ENCODE measurements at regions not wholly inside any gene's neighbourhood (a gene's known extent, or its start where the extent isn't known, plus 50 kb on each side); places are given as distances from the start of the nearest gene placed in this dataset.
"Not testable (repeated sequence)": the region's sequence is repeated elsewhere in the genome, so short reads cannot be mapped to it uniquely, and the experiment has no call there.

DNA sequence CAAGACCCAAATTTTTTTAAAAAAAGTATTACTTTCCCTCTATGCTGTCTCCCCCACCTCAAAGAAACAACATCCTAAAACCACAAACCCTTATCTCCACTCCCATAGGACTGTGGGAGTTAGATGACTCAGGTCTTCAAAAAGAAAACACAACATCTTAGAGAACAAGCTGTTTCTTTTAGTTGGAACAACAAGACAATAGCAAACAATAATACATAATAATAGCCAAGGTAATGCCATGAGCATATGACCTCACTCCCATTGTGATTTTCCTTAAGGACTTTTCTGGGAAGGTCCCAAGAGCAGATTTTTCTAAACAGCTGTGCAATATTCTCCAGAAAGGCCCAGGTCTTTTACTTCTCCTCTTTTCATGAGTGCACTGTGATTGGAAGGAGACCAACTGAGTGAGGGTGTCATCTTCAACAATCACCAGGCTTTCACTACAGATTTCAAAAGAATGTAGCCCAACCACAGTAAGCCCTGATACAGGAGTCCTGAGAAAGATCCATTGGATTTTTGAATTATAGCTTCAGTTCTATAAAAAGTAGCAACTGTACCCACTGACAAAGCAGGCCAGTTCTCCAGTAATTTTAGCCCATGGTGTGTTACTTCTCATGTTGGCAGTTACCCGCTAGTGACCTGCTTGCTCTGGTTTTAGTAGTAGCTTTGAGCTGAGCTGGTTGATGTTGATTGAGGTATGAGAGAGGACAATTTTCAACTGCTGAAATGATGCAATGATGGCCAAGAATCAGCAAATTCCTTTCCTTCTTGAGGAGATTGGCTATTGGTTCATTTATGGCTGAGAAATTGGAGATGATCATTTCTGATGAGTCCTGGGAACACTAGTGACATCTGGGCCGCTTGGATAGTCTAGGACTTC, 144.5 kb upstream of the TCF4 start:
- no peak overlapping the region for H3K27ac Mint-ChIP-seq
- Histone ChIP-seq H3K27ac (ENCODE audit: low read depth, low read length) (no peak overlapping the region), H3K27me3 (ENCODE audit: insufficient read depth, low read length) (no peaks in the 10 kb centered on the region), H3K4me1 (ENCODE audit: insufficient read depth, low read length) (no peaks in the 10 kb centered on the region), H3K9me3 (ENCODE audit: control insufficient read depth in 1 of 2, low read length in 2 of 2) (no peaks in the 10 kb centered on the region), H3K36me3 (ENCODE audit: insufficient read depth, low read length) (no peaks in the 10 kb centered on the region), H3K4me3 (ENCODE audit: low read length in 2 of 2) (no peak overlapping the region)
- H3K9me3 Mint-ChIP-seq, result peaks cover 0 to 10% (median 1%) of the 10 kb centered on the region in 8 donors
- no peaks in the 10 kb centered on the region for H3K36me3 Mint-ChIP-seq
- no peak overlapping the region for H3K4me3 Mint-ChIP-seq
- no peak for DNase-seq
- POLR2A ChIA-PET (ENCODE audit: partially characterized antibody), result no interaction called here
- H3K4me1 Mint-ChIP-seq, result no peaks in the 10 kb centered on the region
- no peaks in the 10 kb centered on the region for H3K27me3 Mint-ChIP-seq
- intact Hi-C loops (cut with micrococcal nuclease), result no loop called here
- CTCF ChIA-PET (ENCODE audit: partially characterized antibody), result no interaction called here

DNA sequence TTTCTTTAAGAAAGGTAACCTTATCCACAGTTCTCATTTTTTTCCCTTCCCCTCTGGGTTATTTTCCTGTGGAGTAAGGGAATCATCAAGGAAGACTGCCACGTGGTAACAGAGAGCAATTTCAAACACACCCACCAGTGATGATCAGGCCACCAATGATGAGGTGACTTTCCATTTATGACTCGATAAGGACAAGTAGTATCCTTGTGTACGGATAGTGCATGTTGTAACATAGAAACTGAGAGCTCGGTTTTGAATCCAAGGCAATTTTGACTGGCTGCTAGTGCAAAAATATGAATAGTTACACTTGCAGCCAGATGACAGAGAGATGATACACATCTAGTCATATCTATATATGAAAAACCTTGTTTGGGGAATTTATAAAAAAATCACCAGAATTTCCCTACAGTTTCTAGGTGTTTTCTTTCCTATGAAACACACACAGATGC, 143.6 kb upstream of the TCF4 start:
- H3K9me3 Mint-ChIP-seq, result peaks cover 0 to 10% (median 1%) of the 10 kb centered on the region in 8 donors
- Histone ChIP-seq H3K36me3 (ENCODE audit: insufficient read depth, low read length) (no peaks in the 10 kb centered on the region), H3K27me3 (ENCODE audit: insufficient read depth, low read length) (no peaks in the 10 kb centered on the region), H3K9me3 (ENCODE audit: control insufficient read depth in 1 of 2, low read length in 2 of 2) (no peaks in the 10 kb centered on the region), H3K27ac (ENCODE audit: low read depth, low read length) (no peak overlapping the region), H3K4me1 (ENCODE audit: insufficient read depth, low read length) (no peaks in the 10 kb centered on the region), H3K4me3 (ENCODE audit: low read length in 2 of 2) (no peak overlapping the region)
- ChIA-PET CTCF (ENCODE audit: partially characterized antibody) (no interaction called here), POLR2A (ENCODE audit: partially characterized antibody) (no interaction called here)
- no peak overlapping the region for H3K4me3 Mint-ChIP-seq
- no peaks in the 10 kb centered on the region for H3K36me3 Mint-ChIP-seq
- H3K27me3 Mint-ChIP-seq, result no peaks in the 10 kb centered on the region
- no peak overlapping the region for H3K27ac Mint-ChIP-seq
- intact Hi-C loops (cut with micrococcal nuclease), result no loop called here
- no peaks in the 10 kb centered on the region for H3K4me1 Mint-ChIP-seq
- DNase-seq, result no peak

DNA sequence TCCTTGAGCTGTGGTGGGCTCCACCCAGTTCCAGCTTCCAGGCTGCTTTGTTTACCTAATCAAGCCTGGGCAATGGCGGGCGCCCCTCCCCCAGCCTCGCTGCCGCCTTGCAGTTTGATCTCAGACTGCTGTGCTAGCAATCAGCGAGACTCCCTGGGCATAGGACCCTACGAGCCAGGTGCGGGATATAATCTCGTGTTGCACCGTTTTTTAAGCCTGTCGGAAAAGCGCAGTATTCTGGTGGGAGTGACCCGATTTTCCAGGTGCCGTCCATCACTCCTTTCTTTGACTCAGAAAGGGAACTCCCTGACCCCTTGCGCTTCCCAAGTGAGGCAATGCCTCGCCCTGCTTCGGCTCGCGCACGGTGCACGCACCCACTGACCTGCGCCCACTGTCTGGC, 133.0 kb upstream of the TCF4 start:
- H3K4me1 ChIP-seq (ENCODE audit: insufficient read depth, low read length); H3K4me3 ChIP-seq (ENCODE audit: low read length in 2 of 2); CTCF ChIA-PET (ENCODE audit: partially characterized antibody); H3K27ac ChIP-seq (ENCODE audit: low read depth, low read length); POLR2A ChIA-PET (ENCODE audit: partially characterized antibody); H3K27me3 Mint-ChIP-seq; H3K9me3 ChIP-seq (ENCODE audit: control insufficient read depth in 1 of 2, low read length in 2 of 2); H3K36me3 Mint-ChIP-seq; intact Hi-C loops (cut with micrococcal nuclease); H3K4me1 Mint-ChIP-seq; DNase-seq; H3K36me3 ChIP-seq (ENCODE audit: insufficient read depth, low read length); H3K27ac Mint-ChIP-seq; H3K4me3 Mint-ChIP-seq; H3K9me3 Mint-ChIP-seq; H3K27me3 ChIP-seq (ENCODE audit: insufficient read depth, low read length): not testable (repeated sequence)

DNA sequence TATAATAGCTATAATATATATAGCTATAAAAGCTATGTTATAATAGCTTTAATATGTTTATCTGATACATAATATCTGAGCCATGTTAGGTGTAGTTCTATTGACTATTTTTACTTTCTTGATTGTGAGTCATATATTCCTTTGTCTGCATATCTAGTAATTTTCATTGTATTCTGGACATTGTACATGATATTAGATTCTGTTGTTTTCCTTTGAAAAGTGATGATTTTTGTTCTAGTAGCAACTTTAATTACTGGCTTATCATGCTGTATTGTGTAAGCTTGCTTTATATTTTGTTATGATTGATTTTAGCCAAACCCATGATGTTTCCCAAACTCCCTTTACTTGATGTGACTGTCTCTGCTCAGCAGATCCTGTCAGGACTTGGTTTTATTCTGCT, 125.7 kb upstream of the TCF4 start:
- H3K4me1 Mint-ChIP-seq, result no peaks in the 10 kb centered on the region
- H3K27me3 Mint-ChIP-seq, result no peaks in the 10 kb centered on the region
- DNase-seq, result no peak
- Histone ChIP-seq H3K36me3 (ENCODE audit: insufficient read depth, low read length) (no peaks in the 10 kb centered on the region), H3K4me1 (ENCODE audit: insufficient read depth, low read length) (no peaks in the 10 kb centered on the region), H3K9me3 (ENCODE audit: control insufficient read depth in 1 of 2, low read length in 2 of 2) (peaks cover 0 to 6% of the 10 kb centered on the region in 2 donors), H3K27me3 (ENCODE audit: insufficient read depth, low read length) (no peaks in the 10 kb centered on the region), H3K4me3 (ENCODE audit: low read length in 2 of 2) (no peak overlapping the region), H3K27ac (ENCODE audit: low read depth, low read length) (no peak overlapping the region)
- H3K4me3 Mint-ChIP-seq, result no peak overlapping the region
- H3K9me3 Mint-ChIP-seq, result peaks cover 3 to 25% (median 14%) of the 10 kb centered on the region in 8 donors
- intact Hi-C loops (cut with micrococcal nuclease), result no loop called here
- no peak overlapping the region for H3K27ac Mint-ChIP-seq
- no peaks in the 10 kb centered on the region for H3K36me3 Mint-ChIP-seq
- POLR2A ChIA-PET (ENCODE audit: partially characterized antibody), result no interaction called here
- CTCF ChIA-PET (ENCODE audit: partially characterized antibody), result no interaction called here

DNA sequence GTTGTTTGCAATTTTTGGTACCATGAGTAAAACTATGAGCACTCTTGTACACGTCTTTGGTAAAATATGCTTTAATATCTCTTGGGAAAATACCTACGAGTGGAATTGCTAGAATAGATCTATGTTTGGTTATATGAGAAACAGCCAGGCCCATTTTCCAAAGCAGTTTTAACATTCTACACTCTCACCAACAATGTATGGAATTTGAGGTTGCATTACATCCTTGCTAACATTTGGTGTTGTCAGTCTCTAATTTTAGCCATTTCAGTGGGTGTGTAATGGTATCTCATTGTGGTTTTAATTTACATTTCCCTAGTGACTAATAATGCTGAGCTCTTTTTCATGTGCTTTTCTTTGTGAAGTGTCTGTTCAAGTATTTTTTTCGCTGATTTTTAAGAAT, 118.9 kb upstream of the TCF4 start:
- Mint-ChIP-seq H3K27me3 (no peaks in the 10 kb centered on the region), H3K36me3 (no peaks in the 10 kb centered on the region), H3K9me3 (peaks cover 0 to 17% (median 7%) of the 10 kb centered on the region in 8 donors), H3K27ac (no peak overlapping the region), H3K4me3 (no peak overlapping the region), H3K4me1 (no peaks in the 10 kb centered on the region)
- ChIA-PET POLR2A (ENCODE audit: partially characterized antibody) (no interaction called here), CTCF (ENCODE audit: partially characterized antibody) (no interaction called here)
- H3K4me1 ChIP-seq (ENCODE audit: insufficient read depth, low read length), result no peaks in the 10 kb centered on the region
- no peaks in the 10 kb centered on the region for H3K27me3 ChIP-seq (ENCODE audit: insufficient read depth, low read length)
- no peak overlapping the region for H3K27ac ChIP-seq (ENCODE audit: low read depth, low read length)
- intact Hi-C loops (cut with micrococcal nuclease), result no loop called here
- no peaks in the 10 kb centered on the region for H3K9me3 ChIP-seq (ENCODE audit: control insufficient read depth in 1 of 2, low read length in 2 of 2)
- H3K36me3 ChIP-seq (ENCODE audit: insufficient read depth, low read length), result no peaks in the 10 kb centered on the region
- no peak overlapping the region for H3K4me3 ChIP-seq (ENCODE audit: low read length in 2 of 2)
- DNase-seq, result no peak

DNA sequence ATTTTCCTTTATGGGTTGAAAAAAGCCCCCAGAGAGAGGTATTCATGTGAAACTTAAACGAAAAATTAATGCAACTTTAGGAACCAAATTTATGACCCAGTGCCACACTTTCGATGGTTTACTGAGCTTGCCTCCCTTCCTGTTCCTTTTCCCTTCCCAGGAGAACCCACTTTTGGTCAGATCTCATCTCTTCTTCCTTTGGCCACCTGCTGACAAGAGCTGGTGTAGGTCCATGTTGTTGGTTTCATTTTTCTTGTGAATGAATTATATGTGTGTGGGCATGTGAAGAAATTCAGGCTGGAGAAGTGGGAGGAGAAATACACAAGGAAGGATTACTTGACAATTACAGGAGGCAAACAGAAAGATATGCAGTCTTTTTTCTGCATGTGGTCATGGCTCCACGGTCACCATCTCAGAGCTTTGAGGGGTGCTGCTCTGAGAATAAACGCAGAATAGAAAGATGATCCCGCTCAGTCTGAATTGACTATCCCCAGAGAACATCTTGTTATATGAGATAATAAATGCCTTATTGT, 111.3 kb upstream of the TCF4 start:
- DNase-seq, result no peak
- H3K4me3 ChIP-seq (ENCODE audit: low read length in 2 of 2), result no peak overlapping the region
- H3K36me3 ChIP-seq (ENCODE audit: insufficient read depth, low read length), result no peaks in the 10 kb centered on the region
- Mint-ChIP-seq H3K4me1 (no peaks in the 10 kb centered on the region), H3K36me3 (no peaks in the 10 kb centered on the region), H3K27ac (no peak overlapping the region), H3K9me3 (peaks cover 0 to 26% (median 3%) of the 10 kb centered on the region in 8 donors), H3K27me3 (no peaks in the 10 kb centered on the region), H3K4me3 (no peak overlapping the region)
- no peaks in the 10 kb centered on the region for H3K27me3 ChIP-seq (ENCODE audit: insufficient read depth, low read length)
- intact Hi-C loops (cut with micrococcal nuclease), result no loop called here
- H3K9me3 ChIP-seq (ENCODE audit: control insufficient read depth in 1 of 2, low read length in 2 of 2), result no peaks in the 10 kb centered on the region
- H3K27ac ChIP-seq (ENCODE audit: low read depth, low read length), result no peak overlapping the region
- ChIA-PET POLR2A (ENCODE audit: partially characterized antibody) (no interaction called here), CTCF (ENCODE audit: partially characterized antibody) (no interaction called here)
- H3K4me1 ChIP-seq (ENCODE audit: insufficient read depth, low read length), result no peaks in the 10 kb centered on the region

DNA sequence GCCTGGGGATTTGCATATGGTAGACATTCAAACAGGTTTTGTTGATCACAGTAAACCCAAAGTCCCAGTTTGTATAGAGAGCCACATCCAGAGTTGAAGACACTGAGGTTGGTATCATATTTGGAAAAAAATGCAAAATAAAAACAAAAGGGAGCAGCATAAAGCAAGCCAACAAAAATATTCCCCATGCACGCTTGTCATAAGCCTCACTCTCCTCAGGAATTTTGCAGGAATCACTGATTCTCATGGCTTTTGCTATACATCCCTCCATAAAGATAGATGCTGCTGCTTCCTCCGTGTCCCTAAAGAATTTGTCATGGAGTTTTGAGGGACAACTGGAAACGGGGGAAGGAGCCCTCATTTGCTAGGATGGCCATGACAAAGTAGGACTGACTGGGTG, 108.8 kb upstream of the TCF4 start:
- CTCF ChIA-PET (ENCODE audit: partially characterized antibody), result no interaction called here

More for the DNA sequence above, 108.8 kb upstream of the TCF4 start:
- Mint-ChIP-seq H3K4me3 (no peak overlapping the region), H3K36me3 (no peaks in the 10 kb centered on the region), H3K9me3 (peaks cover 0 to 22% (median 2%) of the 10 kb centered on the region in 8 donors), H3K4me1 (no peaks in the 10 kb centered on the region), H3K27ac (no peak overlapping the region), H3K27me3 (no peaks in the 10 kb centered on the region)
- no peak for DNase-seq
- H3K36me3 ChIP-seq (ENCODE audit: insufficient read depth, low read length), result no peaks in the 10 kb centered on the region
- H3K27me3 ChIP-seq (ENCODE audit: insufficient read depth, low read length), result no peaks in the 10 kb centered on the region
- no peak overlapping the region for H3K27ac ChIP-seq (ENCODE audit: low read depth, low read length)
- no peak overlapping the region for H3K4me3 ChIP-seq (ENCODE audit: low read length in 2 of 2)
- POLR2A ChIA-PET (ENCODE audit: partially characterized antibody), result no interaction called here
- intact Hi-C loops (cut with micrococcal nuclease), result no loop called here
- no peaks in the 10 kb centered on the region for H3K4me1 ChIP-seq (ENCODE audit: insufficient read depth, low read length)
- H3K9me3 ChIP-seq (ENCODE audit: control insufficient read depth in 1 of 2, low read length in 2 of 2), result no peaks in the 10 kb centered on the region
